HG03558 (cell line): ENCODE measurements at regions not wholly inside any gene's neighbourhood (a gene's known extent, or its start where the extent isn't known, plus 50 kb on each side); places are given as distances from the start of the nearest gene placed in this dataset.

ENCODE experiments used
- ATAC-seq: cut with Tn5 transposase; IDR thresholded peaks from one replicate; pipeline ENCODE4 v1.9.1; 2021; ENCODE audit warnings: moderate number of reproducible peaks; ENCODE audit not compliant: unreplicated experiment; ENCODE audit errors: extremely low read depth

- ATAC-seq: no peak
Measured at GRCh38 chr1:88288571-88288970, 395.5 kb upstream of the PKN2 start.

DNA sequence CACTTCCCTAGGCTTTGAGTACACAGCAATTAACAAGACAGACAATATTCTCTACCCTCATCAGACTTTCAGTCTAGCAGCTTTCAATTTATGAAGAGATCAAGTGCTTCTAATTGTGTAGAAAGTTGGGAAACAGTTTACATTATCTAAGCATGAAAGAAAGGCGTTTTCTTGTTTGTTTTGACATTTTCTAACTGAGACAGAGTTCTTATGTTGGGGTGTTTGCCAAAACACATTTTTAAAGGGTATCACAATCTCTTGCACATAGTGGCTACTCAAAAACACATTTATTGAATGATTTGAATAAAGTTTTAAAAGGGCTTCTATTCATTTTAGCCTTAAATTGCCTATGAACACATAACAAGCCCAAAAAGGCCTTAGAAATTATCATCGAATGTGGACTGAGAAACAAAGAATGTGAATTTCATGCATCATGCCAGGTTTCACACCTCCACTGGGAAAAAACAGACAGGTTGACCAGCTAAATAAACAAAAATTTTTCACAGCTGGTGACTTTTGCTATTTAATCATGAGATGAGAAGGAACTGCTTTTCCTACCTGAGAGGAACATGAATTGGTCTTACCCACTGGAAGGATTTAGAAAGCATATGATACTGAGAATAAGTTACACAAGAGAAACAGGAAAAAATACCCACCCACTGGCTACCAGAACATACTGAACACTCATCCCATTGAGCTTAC, 394.5 kb upstream of the PKN2 start:
- ATAC-seq: no peak

- no peak for ATAC-seq
Measured at GRCh38 chr1:88291611-88292354, 392.3 kb upstream of the PKN2 start.

GRCh38 chr1:88293691-88294190, 390.3 kb upstream of the PKN2 start:
- ATAC-seq: no peak

GRCh38 chr1:88296227-88296626, 387.8 kb upstream of the PKN2 start:
- no peak for ATAC-seq

- no peak for ATAC-seq
Measured at GRCh38 chr1:88296642-88297041, 387.4 kb upstream of the PKN2 start.

DNA sequence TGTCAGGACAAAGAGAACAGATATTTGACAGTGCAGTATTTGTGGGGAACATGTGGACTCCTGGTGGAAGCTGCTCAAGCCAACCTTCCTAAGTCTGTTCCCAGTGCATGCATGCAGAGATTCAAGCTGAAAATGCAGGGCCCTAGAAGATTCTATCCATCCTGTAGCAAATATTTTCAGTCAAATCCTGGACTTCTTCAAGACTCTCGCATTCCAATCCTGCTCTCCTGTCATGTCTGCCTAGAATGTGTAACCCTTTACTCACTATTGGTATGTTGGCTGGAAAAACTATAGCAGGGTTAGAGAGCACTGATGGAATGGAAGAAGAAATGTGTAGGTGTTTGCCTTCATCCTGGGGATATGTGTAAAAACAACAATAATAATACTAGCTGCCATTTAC, 385.6 kb upstream of the PKN2 start:
- ATAC-seq: no peak

- ATAC-seq: no peak
Measured at GRCh38 chr1:88300752-88301263, 383.3 kb upstream of the PKN2 start.

DNA sequence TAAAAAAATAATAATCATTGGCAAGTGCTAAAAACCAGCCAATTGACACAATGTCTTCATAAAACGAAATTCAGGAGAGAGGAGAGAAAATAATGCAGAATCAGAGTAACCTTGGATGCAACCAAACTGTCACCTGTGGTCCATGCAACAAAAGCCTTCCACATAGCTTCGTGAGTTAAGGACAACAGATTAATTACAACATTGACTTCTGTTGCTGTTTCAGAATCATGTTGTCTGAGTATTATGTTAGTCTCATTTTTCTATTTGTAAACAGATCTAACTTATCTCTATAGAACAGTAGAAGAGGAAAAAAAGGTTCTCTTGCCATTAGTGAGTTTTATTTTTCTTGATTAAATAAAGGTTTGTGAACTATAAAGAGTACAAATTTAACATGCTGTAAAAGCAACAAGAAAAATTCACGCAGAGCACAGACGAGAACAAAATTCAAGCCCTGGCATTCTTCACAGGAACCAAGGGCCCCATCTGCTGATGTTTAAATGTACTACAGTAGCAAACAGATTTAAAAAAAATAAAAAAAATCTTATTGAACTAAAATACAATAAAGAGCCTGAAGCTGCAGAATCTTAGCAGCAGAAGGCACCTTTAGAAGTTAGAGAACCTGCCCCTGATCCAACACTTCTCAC, 381.1 kb upstream of the PKN2 start:
- no peak for ATAC-seq

DNA sequence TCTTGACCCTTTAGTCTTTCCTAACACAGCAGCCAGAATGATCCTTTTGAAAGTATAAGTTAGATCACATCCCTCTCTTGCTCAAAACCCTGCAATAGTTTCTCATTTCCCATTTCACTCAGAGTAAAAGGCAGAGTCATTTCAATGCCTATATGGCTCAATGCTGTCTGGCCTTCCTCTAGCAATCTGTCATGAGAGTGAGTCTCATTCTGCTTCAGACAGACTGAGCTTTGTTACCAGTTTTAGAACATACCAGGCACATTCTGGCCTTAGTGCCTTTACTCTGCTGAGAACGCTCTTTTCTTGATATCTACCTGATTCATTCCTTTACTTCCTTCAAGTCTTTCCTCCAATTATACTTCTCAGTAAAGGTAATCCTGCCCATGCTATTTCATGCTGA, 372.8 kb upstream of the PKN2 start:
- no peak for ATAC-seq

DNA sequence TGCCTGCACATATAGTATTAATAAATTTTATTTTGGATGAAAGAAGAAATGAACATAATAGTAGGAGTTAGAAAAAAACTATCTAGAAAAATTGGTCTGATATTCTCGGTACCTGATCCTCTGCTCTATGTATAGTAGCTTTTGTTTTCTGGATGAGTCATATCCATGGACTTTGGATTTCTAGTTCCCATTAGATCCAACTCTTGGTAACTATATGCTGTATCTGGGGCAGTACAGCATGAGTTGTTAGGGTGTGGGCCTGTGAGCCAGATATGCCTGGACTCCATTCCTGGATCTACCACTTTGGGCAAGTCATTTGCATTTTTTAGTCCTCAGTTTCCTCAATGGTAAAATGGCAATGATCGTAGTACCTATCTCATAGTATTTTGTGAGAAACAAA, 372.2 kb upstream of the PKN2 start:
- no peak for ATAC-seq

DNA sequence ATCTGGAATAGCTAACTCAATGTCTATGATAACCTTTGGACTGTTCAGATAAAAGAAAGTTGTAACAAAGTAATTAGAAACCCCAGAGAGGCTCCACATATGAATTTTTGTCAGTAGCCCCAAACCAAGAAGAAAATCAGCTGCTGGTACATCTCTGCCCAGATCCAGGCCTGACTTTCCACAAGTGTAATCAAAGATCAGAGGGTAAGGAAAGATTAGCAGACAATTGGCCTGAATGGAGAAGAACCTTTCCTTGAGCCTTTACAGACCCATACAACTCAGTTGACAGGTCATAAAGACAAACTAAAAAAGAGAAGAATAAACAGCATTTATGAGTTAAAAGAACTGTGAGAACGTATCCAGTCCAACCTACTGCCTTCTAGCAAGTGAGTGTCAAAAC, 366.7 kb upstream of the PKN2 start:
- ATAC-seq: no peak

DNA sequence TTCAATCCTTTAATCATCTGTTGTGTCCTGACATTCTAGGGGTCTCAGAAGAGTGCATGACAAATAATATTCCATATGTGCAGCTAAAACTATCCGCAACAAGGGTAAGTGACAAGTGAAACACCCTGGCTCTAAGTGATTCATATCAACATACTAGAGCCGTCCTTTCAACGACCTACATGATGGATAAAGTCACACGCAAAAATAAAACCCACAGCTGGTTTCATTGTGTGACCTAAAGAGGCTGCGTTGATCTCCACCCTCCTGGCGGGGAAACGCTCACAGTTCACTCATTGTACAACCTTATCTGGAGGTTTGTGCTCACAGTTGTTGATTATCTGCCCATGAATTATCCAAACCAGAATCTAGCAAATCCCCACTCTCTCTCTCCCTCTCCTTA, 365.3 kb upstream of the PKN2 start:
- ATAC-seq: no peak

DNA sequence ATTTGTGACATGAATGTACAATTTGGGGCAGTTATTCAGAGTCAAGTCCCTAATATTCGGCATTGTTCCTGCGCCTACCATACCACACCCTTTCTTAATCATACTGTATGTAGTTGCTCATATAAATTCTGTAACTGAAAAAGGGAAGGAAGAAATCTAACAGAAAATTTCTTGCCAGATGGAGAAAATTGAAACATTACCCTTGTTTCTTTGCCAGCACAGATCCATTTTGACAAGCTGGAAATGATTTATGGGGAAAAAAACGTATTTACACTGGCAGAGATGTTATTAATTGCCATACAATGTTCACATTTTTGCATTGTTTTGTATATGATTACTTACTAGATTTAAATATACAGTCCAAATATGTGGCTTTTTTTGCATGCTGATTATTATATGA, 363.8 kb upstream of the PKN2 start:
- ATAC-seq: no peak

- no peak for ATAC-seq
Measured at GRCh38 chr1:88321706-88322105, 362.4 kb upstream of the PKN2 start.

DNA sequence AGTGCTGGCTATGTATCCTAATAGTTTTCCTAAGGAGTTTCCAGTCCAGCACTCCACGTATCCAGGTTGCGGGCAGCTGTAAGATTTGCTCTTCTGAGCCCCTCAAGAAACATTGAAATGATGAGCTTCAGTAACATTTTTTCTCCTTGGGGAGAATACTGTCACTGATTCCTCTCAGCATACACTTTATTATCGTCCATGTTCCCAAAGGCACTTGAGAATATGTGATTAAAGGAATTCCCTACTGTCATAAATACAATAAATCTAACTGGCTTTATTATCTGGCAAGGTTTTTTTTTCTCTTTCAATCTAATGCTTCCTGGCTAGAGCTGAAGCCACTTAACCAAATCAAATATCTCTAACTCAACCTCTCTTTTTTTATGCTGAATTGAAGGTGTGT, 359.2 kb upstream of the PKN2 start:
- no peak for ATAC-seq

DNA sequence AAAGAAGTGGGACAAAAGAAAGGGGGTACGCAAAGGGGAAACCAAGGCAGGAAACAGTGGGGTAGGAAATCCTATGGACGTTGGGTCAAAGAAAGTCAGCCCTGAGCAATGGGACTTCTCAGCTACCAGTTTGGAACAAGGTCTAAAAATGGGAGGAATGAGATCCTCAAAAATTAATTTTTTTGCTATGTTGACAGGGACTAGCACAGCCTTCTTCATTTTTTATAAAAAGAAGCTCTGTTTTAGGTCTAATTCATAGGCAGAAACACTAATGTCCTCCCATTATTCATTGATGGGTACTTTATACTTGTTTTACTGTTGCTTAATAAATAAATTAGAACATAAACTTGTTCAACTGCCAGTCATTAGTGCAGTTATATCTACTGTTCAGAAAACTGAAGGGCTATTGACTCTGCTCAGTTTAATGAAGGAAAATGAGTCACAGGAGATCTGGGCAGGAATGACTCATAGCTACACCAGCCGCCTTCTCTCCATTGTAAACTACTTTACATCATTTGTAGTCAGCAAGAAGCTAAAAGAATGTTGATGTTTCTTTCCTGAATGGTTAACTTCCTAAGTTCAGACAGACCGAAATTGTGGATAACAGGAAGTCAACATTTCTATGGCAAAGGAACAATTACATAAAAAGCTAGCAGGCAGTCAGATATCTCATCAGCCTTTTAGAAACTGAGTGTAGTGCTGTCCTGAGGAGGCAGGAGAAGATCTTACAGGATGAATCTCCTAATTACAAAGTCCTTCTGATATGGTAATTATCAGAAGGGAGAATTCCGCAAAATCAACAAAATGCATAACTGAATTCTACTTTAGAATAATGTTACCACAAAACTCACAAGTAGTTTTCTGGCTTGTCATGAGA, 356.4 kb upstream of the PKN2 start:
- ATAC-seq: no peak

DNA sequence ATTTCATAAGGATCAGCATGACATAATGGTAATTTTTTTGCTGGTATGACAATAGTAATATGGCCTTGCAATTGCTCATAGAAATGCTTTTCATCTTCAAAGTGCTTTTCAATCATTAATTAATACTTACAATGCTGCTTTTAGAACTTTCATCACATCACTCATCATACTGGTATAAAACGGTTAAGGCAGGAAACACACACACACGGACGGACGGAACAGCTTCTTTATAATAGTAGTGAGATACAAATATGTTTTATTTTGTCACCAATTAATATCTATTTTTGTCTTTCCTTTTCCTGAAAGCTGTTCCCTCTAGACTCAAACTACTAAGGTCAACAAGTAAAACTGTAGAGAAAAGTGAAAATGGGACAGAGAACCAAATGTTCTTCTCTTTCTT, 353.9 kb upstream of the PKN2 start:
- ATAC-seq: no peak

- ATAC-seq: no peak
Measured at GRCh38 chr1:88333086-88333695, 350.9 kb upstream of the PKN2 start.

DNA sequence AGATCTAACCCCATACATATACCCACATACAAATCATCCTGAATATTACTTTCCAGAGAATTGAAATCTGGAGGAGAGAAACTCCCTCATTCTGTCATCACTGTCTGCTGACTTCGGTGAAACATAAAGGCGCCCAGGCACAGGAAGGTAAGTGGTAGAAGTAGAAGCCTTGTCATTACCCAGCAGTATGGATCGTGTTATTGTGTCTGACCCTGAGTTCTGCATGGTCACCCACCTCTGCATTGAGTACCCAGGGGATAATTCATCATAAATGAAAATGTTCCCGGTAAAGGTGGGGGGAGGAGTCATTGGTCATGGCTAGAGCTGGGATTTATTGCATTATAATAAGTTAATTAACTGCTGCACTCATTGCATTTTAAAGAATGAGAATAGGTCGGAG, 342.6 kb upstream of the PKN2 start:
- no peak for ATAC-seq
